ENCODE measurements at regions not wholly inside any gene's neighbourhood (a gene's known extent, or its start where the extent isn't known, plus 50 kb on each side); places are given as distances from the start of the nearest gene placed in this dataset.

DNA sequence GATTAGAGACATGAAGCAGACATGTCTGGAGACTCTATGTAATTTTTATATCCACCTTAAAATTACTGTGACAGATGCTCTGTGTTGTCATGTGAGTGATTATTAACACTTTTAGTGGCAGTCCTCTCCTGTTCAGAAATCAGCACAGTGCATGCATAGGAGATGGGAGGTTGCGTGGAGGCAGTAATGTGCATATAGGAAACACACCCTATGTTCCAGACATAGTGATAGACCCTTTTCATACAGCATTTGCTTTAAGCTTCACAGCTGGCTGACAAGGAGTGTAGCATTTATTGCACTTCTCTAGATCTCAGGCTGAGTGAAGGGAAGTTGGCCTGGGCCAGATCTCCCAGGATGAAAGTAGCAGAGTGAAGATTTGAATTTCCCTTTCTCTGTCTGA lies 102.3 kb upstream of the SYN3 start:
- TF ChIP-seq, protein P1, sequence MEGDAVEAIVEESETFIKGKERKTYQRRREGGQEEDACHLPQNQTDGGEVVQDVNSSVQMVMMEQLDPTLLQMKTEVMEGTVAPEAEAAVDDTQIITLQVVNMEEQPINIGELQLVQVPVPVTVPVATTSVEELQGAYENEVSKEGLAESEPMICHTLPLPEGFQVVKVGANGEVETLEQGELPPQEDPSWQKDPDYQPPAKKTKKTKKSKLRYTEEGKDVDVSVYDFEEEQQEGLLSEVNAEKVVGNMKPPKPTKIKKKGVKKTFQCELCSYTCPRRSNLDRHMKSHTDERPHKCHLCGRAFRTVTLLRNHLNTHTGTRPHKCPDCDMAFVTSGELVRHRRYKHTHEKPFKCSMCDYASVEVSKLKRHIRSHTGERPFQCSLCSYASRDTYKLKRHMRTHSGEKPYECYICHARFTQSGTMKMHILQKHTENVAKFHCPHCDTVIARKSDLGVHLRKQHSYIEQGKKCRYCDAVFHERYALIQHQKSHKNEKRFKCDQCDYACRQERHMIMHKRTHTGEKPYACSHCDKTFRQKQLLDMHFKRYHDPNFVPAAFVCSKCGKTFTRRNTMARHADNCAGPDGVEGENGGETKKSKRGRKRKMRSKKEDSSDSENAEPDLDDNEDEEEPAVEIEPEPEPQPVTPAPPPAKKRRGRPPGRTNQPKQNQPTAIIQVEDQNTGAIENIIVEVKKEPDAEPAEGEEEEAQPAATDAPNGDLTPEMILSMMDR (IDR thresholded peaks at IDR 0.05; ENCODE audit: low read depth, low read length, missing input control) = no peak
- TF ChIP-seq TAF1 (conservative IDR thresholded peaks at IDR 0.05) (no peak), YY1 (IDR thresholded peaks at IDR 0.05) (no peak), EGR1 (IDR thresholded peaks at IDR 0.05; ENCODE audit: low read depth in 2 of 2) (no peak), RAD21 (IDR thresholded peaks at IDR 0.05) (no peak), GABPA (IDR thresholded peaks at IDR 0.05 in 1 of 2, conservative IDR thresholded peaks at IDR 0.05 in 1 of 2) (no peak), RXRA (IDR thresholded peaks at IDR 0.05) (no peak)
- TF ChIP-seq, protein P2, sequence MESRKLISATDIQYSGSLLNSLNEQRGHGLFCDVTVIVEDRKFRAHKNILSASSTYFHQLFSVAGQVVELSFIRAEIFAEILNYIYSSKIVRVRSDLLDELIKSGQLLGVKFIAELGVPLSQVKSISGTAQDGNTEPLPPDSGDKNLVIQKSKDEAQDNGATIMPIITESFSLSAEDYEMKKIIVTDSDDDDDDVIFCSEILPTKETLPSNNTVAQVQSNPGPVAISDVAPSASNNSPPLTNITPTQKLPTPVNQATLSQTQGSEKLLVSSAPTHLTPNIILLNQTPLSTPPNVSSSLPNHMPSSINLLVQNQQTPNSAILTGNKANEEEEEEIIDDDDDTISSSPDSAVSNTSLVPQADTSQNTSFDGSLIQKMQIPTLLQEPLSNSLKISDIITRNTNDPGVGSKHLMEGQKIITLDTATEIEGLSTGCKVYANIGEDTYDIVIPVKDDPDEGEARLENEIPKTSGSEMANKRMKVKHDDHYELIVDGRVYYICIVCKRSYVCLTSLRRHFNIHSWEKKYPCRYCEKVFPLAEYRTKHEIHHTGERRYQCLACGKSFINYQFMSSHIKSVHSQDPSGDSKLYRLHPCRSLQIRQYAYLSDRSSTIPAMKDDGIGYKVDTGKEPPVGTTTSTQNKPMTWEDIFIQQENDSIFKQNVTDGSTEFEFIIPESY (IDR thresholded peaks at IDR 0.05) = no peak
- TF ChIP-seq, protein P3, sequence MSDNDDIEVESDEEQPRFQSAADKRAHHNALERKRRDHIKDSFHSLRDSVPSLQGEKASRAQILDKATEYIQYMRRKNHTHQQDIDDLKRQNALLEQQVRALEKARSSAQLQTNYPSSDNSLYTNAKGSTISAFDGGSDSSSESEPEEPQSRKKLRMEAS (IDR thresholded peaks at IDR 0.05) = no peak
- TF ChIP-seq, protein P4, sequence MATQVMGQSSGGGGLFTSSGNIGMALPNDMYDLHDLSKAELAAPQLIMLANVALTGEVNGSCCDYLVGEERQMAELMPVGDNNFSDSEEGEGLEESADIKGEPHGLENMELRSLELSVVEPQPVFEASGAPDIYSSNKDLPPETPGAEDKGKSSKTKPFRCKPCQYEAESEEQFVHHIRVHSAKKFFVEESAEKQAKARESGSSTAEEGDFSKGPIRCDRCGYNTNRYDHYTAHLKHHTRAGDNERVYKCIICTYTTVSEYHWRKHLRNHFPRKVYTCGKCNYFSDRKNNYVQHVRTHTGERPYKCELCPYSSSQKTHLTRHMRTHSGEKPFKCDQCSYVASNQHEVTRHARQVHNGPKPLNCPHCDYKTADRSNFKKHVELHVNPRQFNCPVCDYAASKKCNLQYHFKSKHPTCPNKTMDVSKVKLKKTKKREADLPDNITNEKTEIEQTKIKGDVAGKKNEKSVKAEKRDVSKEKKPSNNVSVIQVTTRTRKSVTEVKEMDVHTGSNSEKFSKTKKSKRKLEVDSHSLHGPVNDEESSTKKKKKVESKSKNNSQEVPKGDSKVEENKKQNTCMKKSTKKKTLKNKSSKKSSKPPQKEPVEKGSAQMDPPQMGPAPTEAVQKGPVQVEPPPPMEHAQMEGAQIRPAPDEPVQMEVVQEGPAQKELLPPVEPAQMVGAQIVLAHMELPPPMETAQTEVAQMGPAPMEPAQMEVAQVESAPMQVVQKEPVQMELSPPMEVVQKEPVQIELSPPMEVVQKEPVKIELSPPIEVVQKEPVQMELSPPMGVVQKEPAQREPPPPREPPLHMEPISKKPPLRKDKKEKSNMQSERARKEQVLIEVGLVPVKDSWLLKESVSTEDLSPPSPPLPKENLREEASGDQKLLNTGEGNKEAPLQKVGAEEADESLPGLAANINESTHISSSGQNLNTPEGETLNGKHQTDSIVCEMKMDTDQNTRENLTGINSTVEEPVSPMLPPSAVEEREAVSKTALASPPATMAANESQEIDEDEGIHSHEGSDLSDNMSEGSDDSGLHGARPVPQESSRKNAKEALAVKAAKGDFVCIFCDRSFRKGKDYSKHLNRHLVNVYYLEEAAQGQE (IDR thresholded peaks at IDR 0.05) = no peak
